Cerebellar nuclear complex (tissue), 1 donor: ENCODE measurements at regions not wholly inside any gene's neighbourhood (a gene's known extent, or its start where the extent isn't known, plus 50 kb on each side); places are given as distances from the start of the nearest gene placed in this dataset.
"Not testable (repeated sequence)": the region's sequence is repeated elsewhere in the genome, so short reads cannot be mapped to it uniquely, and the experiment has no call there.

Experiments used
- DNase-seq, 2 experiments: peaks; one replicate each; lab custom pipeline; 2025; lab: John Stamatoyannopoulos, UW

GRCh38 chr19:29054886-29055675 is 157.9 kb downstream of the UQCRFS1 start:
- DNase-seq: no peak

GRCh38 chr19:29048873-29049272 is 164.1 kb downstream of the UQCRFS1 start:
- no peak for DNase-seq

GRCh38 chr19:29045679-29046254 is 167.2 kb downstream of the UQCRFS1 start:
- no peak for DNase-seq

DNA sequence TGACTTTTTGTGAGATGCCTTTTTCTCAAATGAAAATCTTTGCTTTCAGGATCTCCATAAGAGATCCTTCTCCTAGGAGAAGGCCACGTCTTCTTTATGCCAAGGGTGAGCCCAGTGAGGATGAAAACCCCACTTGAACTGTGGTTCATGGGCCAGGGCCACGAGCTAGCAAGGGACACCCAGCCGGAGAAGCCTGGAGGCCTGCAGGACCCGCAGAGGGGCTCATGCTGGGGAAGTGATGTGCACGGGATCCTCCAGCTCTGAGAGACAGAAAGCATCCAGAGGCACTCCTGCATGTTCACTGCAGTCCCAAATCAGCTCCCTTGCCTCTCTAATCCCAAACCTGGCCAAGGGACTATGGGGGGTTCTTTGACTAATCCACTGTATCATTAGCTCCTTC is 168.9 kb downstream of the UQCRFS1 start:
- DNase-seq: no peak

DNA sequence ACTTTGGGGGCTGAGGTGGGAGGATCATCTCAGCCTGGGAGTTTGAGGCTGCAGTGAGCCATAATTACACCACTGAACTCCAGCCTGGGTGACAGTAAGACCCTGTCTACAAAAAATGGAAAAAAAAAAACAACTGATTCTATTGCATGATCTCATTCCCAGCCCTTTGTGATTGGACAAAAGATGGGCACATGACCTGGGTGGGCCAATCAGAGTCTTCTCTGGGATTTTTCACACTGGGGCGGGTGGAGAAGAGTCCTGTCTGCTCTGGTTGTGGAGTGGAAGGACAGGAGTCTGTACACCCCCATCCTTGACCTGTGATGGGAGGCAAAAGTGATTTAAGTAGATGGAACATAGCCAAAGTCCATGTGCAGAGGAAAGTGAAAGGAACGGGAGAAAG is 170.5 kb downstream of the UQCRFS1 start:
- no peak for DNase-seq

- DNase-seq: no peak
Observed at GRCh38 chr19:29040951-29041350, 172.0 kb downstream of the UQCRFS1 start.

DNA sequence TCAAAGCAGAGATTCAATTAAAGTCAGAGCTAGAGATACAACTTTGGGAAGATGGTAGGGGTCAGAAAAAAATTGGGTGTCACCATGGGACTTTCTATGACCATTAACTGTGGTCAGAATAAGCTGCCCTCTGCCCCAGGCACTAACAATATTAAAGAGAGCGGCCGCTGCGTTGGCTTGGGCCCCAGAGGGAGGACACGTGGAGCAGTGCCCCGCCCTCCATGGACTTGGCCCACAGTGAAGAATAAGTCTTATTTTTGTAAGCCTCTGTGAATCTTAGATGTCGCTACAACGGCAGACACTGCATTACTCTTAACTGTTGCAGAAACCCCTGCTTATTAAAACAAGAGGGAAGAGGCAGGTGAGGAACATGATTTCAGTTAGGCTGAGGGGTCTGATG is 172.7 kb downstream of the UQCRFS1 start:
- no peak for DNase-seq

- not testable (repeated sequence) for DNase-seq
Observed at GRCh38 chr19:29039036-29039435, 173.9 kb downstream of the UQCRFS1 start.

GRCh38 chr19:29031216-29031615 is 181.7 kb downstream of the UQCRFS1 start:
- no peak for DNase-seq

- no peak for DNase-seq
Observed at GRCh38 chr19:29029268-29029958, 183.5 kb downstream of the UQCRFS1 start.

DNA sequence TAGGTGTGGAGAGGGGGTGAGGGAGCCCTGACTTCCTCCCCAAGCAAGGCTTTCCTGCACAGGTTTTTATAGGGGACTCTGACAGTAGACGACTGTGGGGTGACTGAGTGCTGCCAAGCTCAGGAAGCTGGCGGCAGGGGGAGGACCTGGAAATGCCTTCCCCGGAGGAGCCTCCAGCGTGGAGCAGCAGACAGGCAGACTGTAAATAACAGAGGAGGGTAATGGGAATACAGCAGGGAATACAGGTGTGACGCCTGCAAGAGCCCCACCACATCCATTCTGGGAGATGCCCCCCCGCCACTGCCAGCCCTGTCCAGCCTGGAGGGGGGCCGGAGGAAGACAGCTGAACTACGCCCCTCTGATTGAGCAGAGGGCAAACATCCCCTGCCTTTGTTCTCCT is 190.4 kb downstream of the UQCRFS1 start:
- no peak for DNase-seq

GRCh38 chr19:29022165-29022564 is 190.8 kb downstream of the UQCRFS1 start:
- no peak for DNase-seq

DNA sequence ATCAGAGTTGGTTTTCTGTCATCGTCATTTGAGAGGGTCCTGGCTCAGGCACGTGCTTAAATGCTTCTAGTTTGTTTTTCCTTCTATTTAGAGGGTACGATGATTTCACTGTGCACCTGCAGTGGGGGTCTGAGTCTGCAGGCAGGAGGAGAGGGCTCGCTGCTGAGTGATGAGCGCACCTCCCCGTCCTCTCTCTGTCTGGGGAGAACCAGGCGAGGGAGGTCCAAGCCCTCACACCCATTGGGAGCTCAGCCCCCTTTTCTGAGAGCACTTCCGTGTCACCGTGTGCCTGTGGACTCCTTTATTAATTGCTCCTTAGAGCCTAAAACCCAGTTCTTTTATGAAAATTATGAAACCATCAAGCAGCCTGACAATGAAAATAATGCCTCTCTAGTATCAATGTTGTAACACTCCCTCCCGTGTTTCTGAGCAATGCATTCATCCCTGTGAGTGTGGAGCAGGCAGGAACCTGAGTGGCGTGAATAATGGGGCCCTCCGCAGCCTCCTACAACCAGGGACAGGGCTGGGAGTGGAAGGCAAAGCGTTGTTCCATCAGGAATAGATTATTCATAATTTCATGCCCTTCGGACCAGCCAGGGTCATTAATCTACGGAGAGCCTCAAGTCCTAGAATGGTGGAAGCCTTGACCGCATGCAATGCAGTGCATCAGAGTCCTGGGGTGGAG is 191.6 kb downstream of the UQCRFS1 start:
- no peak for DNase-seq

GRCh38 chr19:29019403-29019802 is 193.5 kb downstream of the UQCRFS1 start:
- no peak for DNase-seq

DNA sequence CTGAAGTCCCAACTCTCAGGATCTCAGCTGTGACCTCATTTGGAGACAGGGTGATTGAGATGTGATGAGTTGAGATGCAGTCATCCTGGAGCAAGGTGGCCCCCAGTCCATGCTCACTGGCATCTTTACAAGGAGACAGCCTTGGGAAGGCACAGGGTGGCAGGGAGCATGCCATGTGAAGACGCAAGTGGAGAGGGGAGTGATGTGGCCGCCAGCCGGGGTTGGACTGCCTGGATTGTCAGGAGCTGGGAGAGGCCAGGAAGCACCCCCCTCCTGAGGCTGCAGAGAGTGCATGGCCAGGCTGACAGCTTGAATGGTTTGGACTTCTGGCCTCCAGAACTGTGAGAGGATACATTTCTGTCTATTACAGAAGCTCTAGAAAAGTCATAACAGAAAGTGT is 194.4 kb downstream of the UQCRFS1 start:
- DNase-seq: no peak

DNA sequence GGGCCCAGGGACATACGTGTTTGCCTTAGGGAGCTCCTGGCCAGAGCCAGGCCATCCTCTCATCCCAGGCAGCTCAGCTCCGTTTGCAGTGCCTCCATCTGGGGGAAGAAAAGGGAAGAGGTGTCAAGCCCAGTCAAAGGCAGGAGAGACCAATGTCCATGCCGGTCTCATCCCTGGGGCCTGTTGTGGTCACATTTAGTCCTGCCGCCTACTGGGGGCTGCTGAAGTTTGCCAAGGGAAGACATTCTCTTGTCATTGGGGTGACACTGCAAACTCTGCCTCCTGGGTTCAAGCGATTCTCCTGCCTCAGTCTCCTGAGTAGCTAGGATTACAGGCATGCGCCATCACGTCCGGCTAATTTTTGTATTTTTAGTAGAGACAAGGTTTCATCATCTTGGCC is 195.2 kb downstream of the UQCRFS1 start:
- DNase-seq: no peak

DNA sequence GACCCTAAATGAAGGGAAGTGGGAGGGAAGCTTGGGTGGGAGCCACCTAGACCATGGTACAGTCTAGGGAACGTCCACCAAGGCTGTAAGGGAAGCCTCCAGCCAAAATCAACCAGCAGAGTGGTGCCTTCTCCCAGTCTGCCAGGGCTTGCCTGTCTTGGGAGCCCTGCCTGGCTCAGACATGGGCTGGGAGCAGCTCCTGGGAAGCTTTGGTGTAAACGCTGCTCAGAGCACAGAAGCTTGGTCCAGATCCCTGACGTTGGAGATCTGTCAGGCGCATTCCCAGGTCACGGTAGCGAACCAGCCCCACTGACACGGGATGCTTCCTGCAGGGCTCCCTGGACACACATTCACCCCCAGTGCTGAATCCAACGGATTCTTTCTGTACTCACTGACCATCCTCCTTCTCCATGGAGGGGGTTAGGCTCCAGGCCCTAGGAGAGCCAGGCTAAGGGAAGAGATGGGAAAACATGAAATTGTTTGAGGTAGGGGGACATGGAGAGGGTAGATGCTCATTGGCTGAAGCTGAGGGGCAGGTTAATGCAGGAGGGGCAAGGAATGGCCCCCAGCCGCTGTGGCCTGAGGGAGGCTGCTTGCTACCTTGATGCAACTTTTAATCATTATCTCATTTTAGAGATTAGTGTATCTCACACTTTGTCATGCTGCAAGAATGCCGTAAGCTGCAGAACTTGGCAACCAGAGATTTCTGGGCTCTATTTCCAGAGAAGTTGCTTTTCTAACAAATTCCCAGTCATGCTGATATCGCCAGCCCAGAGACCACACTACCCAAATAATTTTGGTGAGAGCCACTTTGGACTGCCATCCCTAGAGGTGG is 195.8 kb downstream of the UQCRFS1 start:
- no peak for DNase-seq

DNA sequence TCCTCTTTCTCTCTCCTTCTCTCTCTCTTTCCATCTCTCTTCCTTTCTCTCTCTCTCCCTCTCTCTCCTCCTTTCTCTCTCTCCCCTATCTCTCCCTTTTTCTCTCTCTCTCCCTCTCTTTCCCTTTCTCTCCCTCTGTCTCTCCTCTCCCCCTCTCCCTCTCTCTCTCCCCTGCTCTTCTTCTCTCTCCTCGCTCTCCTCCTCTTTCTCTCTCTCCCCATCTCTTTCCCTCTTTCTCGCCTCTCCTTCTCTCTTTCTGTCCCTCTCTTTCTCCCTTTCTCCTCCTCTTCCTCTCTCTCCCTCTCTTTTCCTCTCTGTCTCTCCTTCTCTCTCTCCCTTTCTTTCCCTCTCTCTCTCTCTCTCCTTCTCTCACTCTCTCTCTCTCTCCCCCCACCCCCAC is 196.6 kb downstream of the UQCRFS1 start:
- no peak for DNase-seq

- no peak for DNase-seq
Observed at GRCh38 chr19:29015569-29015968, 197.4 kb downstream of the UQCRFS1 start.

DNA sequence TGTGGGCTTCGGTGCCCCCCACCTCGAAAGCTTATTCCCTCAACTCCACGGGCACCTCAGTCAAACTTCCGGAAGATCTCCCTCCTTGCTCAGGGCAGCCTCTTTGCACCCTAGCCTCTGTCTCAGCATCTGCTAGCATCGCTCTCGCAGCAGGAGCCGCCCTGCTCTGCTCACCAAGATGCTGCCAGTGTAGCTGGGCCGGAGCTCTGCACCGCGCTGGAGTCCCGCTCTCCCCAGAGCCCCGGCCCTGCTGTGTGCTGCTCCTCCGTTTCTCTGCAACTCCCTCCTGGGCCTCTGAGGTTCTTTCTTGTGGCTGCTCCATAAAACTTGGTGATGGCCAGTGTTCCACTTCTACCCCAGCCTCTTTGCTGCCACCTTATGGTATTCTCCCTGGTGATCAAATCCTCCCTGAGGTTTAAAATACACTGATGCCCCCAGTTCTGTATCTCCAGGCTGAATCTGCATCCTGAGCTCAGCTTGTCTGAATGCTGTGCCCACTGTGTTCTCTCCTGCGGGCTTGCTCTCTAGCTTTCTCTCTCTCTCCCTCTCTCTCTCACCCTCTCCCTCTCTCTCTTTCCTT is 198.0 kb downstream of the UQCRFS1 start:
- no peak for DNase-seq

DNA sequence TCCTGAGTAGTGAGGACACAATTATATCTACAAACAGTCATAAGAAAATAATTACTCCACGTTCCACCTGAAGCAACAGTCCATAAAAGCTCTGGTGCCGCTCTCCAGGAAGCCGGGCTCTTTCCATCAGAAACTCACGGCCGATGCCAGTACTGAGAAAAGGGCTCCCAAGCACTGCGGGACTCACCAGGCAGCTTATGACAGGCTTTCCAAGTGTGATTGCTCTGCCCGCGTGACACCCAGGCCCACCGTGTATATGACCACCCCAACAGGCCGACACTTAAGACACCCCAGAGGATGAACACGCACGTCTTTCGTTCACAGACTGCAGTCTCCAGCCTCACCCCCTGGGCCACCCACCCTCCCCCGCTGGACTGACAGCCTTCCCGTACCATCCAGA is 199.0 kb downstream of the UQCRFS1 start:
- DNase-seq: no peak
